ENCODE measurements at regions not wholly inside any gene's neighbourhood (a gene's known extent, or its start where the extent isn't known, plus 50 kb on each side); places are given as distances from the start of the nearest gene placed in this dataset.
"Not testable (repeated sequence)": the region's sequence is repeated elsewhere in the genome, so short reads cannot be mapped to it uniquely, and the experiment has no call there.

GRCh38 chr11:50174975-50175374, 142.3 kb downstream of the OR4C45 start:
- 82 to 83% methylated on average over 1 of the region's 1 CpG for WGBS, 2 donors
- H3K27me3 ChIP-seq = no peaks in the 10 kb centered on the region
- H3K4me3 ChIP-seq = no peak overlapping the region
- no peaks in the 10 kb centered on the region for H3K36me3 ChIP-seq (ENCODE audit: low read depth, missing control alignments)
- no peaks in the 10 kb centered on the region for H3K4me1 ChIP-seq
- no peak for DNase-seq
- no peaks in the 10 kb centered on the region for H3K9me3 ChIP-seq
- H3K27ac ChIP-seq = no peak overlapping the region
- intact Hi-C loops (cut with DNase I; ENCODE audit: low total_unique reads) = no loop called here
- TF ChIP-seq CTCF (IDR thresholded peaks at IDR 0.05) (no peak), POLR2A (IDR thresholded peaks at IDR 0.05) (no peak)

- intact Hi-C loops (cut with DNase I; ENCODE audit: low total_unique reads) = no loop called here
- Histone ChIP-seq H3K27me3 (no peaks in the 10 kb centered on the region), H3K4me1 (no peaks in the 10 kb centered on the region), H3K9me3 (no peaks in the 10 kb centered on the region), H3K27ac (no peak overlapping the region), H3K36me3 (ENCODE audit: low read depth, missing control alignments) (no peaks in the 10 kb centered on the region), H3K4me3 (no peak overlapping the region)
- no peak for DNase-seq
- TF ChIP-seq CTCF (IDR thresholded peaks at IDR 0.05) (no peak), POLR2A (IDR thresholded peaks at IDR 0.05) (no peak)
These were observed 146.1 kb downstream of the OR4C45 start for GRCh38 chr11:50178737-50179136.

GRCh38 chr11:50181334-50181733, 148.7 kb downstream of the OR4C45 start:
- intact Hi-C loops (cut with DNase I; ENCODE audit: low total_unique reads) = no loop called here
- H3K27me3 ChIP-seq = no peaks in the 10 kb centered on the region
- 77 to 82% methylated on average over 2 of the region's 2 CpGs for WGBS, 2 donors
- H3K36me3 ChIP-seq (ENCODE audit: low read depth, missing control alignments) = no peaks in the 10 kb centered on the region
- no peak overlapping the region for H3K4me3 ChIP-seq
- no peak for DNase-seq
- H3K27ac ChIP-seq = no peak overlapping the region
- H3K9me3 ChIP-seq = no peaks in the 10 kb centered on the region
- TF ChIP-seq POLR2A (IDR thresholded peaks at IDR 0.05) = no peak
- TF ChIP-seq CTCF (IDR thresholded peaks at IDR 0.05) = no peak
- H3K4me1 ChIP-seq = no peaks in the 10 kb centered on the region

GRCh38 chr11:50182486-50182885, 149.8 kb downstream of the OR4C45 start:
- H3K27me3 ChIP-seq = no peaks in the 10 kb centered on the region
- TF ChIP-seq POLR2A (IDR thresholded peaks at IDR 0.05) (no peak), CTCF (IDR thresholded peaks at IDR 0.05) (no peak)
- H3K9me3 ChIP-seq = no peaks in the 10 kb centered on the region
- H3K36me3 ChIP-seq (ENCODE audit: low read depth, missing control alignments) = no peaks in the 10 kb centered on the region
- intact Hi-C loops (cut with DNase I; ENCODE audit: low total_unique reads) = no loop called here
- no peak for DNase-seq
- H3K27ac ChIP-seq = no peak overlapping the region
- H3K4me3 ChIP-seq = no peak overlapping the region
- H3K4me1 ChIP-seq = no peaks in the 10 kb centered on the region
- WGBS, 2 donors = 81 to 88% methylated on average over 2 of the region's 2 CpGs

GRCh38 chr11:50183170-50183569, 150.5 kb downstream of the OR4C45 start:
- intact Hi-C loops (cut with DNase I; ENCODE audit: low total_unique reads); H3K27me3 ChIP-seq; DNase-seq; H3K9me3 ChIP-seq; H3K36me3 ChIP-seq (ENCODE audit: low read depth, missing control alignments); H3K27ac ChIP-seq; H3K4me1 ChIP-seq: not testable (repeated sequence)
- peak overlapping the region in 1 of 2 donors; percentile 20 for H3K4me3 ChIP-seq
- WGBS, 2 donors = 62 to 71% methylated on average over 15 to 19 of the region's 19 CpGs
